Calu3 (cell line): ENCODE measurements at regions not wholly inside any gene's neighbourhood (a gene's known extent, or its start where the extent isn't known, plus 50 kb on each side); places are given as distances from the start of the nearest gene placed in this dataset.

ENCODE experiments used
- BruUV-seq: library from RNA; stranded (reverse); fragments of 400-500 nt; replicated peaks from 2 replicates; lab custom pipeline; 2021; lab: Mats Ljungman, UMichigan
- CTCF ChIA-PET: fragments of 300-600 bp; sonication (Branson Sonifier 250); formaldehyde crosslinking; loops from one replicate; lab custom pipeline; 2022; ENCODE audit warnings: antibody characterized with exemption; lab: Charles Lee
- DNase-seq: peaks from one replicate; pipeline ENCODE4 v3.0.0; 2022
- H3K27ac Mint-ChIP-seq: one replicate; pipeline ENCODE4 v1.8.0; 2022; ENCODE audit warnings: mixed read lengths; ENCODE audit not compliant: unreplicated experiment
- H3K27me3 Mint-ChIP-seq: one replicate; pipeline ENCODE4 v1.8.0; 2022; ENCODE audit warnings: mixed read lengths; ENCODE audit not compliant: unreplicated experiment
- H3K36me3 Mint-ChIP-seq: one replicate; pipeline ENCODE4 v1.8.0; 2022; ENCODE audit warnings: mild to moderate bottlenecking, moderate library complexity, mixed read lengths; ENCODE audit not compliant: insufficient read depth, unreplicated experiment
- H3K4me1 Mint-ChIP-seq: one replicate; pipeline ENCODE4 v1.8.0; 2022; ENCODE audit warnings: mild to moderate bottlenecking, low read depth, mixed read lengths; ENCODE audit not compliant: unreplicated experiment
- H3K4me3 Mint-ChIP-seq: one replicate; pipeline ENCODE4 v1.8.0; 2022; ENCODE audit warnings: mild to moderate bottlenecking, low read depth, moderate library complexity, mixed read lengths; ENCODE audit not compliant: unreplicated experiment
- H3K9me3 Mint-ChIP-seq: one replicate; pipeline ENCODE4 v1.8.0; 2022; ENCODE audit warnings: low read depth, mixed read lengths; ENCODE audit not compliant: unreplicated experiment
- CTCF ChIP-seq: fragments of 200-600 bp; IDR thresholded peaks from one replicate; pipeline ENCODE4 v1.8.0; 2022; ENCODE audit warnings: antibody characterized with exemption; ENCODE audit not compliant: unreplicated experiment
- intact Hi-C: fragments of 100-400 bp; cut with micrococcal nuclease; formaldehyde crosslinking; loops from one replicate; pipeline ENCODE4 v1.10.0; 2022; ENCODE audit not compliant: unreplicated experiment

- Mint-ChIP-seq H3K27ac (no peak overlapping the region), H3K4me1 (no peaks in the 10 kb centered on the region), H3K27me3 (peaks cover 16% of the 10 kb centered on the region), H3K36me3 (peaks cover 5% of the 10 kb centered on the region), H3K9me3 (no peaks in the 10 kb centered on the region), H3K4me3 (no peak overlapping the region)
- BruUV-seq: no TSS peak
- no peak for DNase-seq
- CTCF ChIA-PET: no interaction called here
- intact Hi-C loops: loop anchor here (10.0 kb wide), 2 partner anchors 156 to 616 kb away; no protein-coding TSS in a partner anchor
- no peak for TF ChIP-seq CTCF
These were observed 65.5 kb upstream of the THY1 start for GRCh38 chr11:119488256-119488995.

DNA sequence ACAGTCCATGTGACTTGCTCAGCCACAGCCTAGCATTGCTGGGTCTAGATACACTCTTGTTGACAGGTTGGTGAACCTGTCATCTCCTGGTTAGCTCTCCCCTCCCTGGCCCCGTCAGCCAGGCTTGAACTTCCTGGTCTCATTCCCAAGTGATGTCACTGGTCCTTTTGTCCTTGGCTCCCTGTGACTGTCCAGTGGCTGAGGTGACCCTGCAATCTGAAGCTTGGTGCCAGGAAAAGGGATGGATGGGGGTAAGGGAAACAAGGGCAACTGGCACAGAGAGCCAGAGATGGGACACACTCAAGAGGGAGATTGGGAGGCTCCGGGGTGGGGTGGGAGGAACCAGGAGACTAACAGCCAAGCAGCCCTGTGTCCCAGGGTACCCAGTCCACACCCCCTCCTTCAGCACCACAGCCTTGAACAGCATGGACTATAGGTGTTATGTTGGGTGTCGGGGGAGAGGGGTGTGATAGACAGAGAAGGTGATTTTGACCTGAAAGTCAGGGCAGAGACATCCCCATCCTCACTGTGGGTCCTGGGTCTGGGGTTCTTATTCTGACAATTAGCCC is 63.8 kb upstream of the THY1 start:
- CTCF ChIA-PET: no interaction called here
- no peak for TF ChIP-seq CTCF
- Mint-ChIP-seq H3K27me3 (peaks cover 17% of the 10 kb centered on the region), H3K4me3 (no peak overlapping the region), H3K27ac (no peak overlapping the region), H3K9me3 (no peaks in the 10 kb centered on the region), H3K36me3 (peaks cover 5% of the 10 kb centered on the region), H3K4me1 (no peaks in the 10 kb centered on the region)
- no TSS peak for BruUV-seq
- DNase-seq: no peak
- intact Hi-C loops: loop anchor here (10.0 kb wide), 2 partner anchors 158 to 618 kb away; no protein-coding TSS in a partner anchor

GRCh38 chr11:119486016-119486415 is 63.0 kb upstream of the THY1 start:
- CTCF ChIA-PET: no interaction called here

More at GRCh38 chr11:119486016-119486415, 63.0 kb upstream of the THY1 start:
- H3K4me1 Mint-ChIP-seq: peaks cover 6% of the 10 kb centered on the region
- TF ChIP-seq CTCF: no peak
- H3K36me3 Mint-ChIP-seq: peaks cover 3% of the 10 kb centered on the region
- no peak overlapping the region for H3K27ac Mint-ChIP-seq
- no peak overlapping the region for H3K4me3 Mint-ChIP-seq
- intact Hi-C loops: loop anchor here (10.0 kb wide), 2 partner anchors 159 to 619 kb away; no protein-coding TSS in a partner anchor
- no peak for DNase-seq
- BruUV-seq: no TSS peak
- H3K9me3 Mint-ChIP-seq: no peaks in the 10 kb centered on the region
- peaks cover 17% of the 10 kb centered on the region for H3K27me3 Mint-ChIP-seq
